Endothelial cell of umbilical vein (primary cell): ENCODE measurements at regions not wholly inside any gene's neighbourhood (a gene's known extent, or its start where the extent isn't known, plus 50 kb on each side); places are given as distances from the start of the nearest gene placed in this dataset.

Experiments
- BruUV-seq: library from RNA; stranded (reverse); fragments of 400-500 nt; replicated peaks from 2 replicates; lab custom pipeline; 2021; lab: Mats Ljungman, UMichigan
- CTCF ChIA-PET: fragments of 300-600, 350-600 bp; sonication (Branson Sonifier 250); formaldehyde crosslinking; loops from one replicate; lab custom pipeline; 2021; ENCODE audit warnings: antibody characterized with exemption, inconsistent platforms; lab: Charles Lee
- POLR2A ChIA-PET: fragments of 300-600, 350-600 bp; sonication (Branson Sonifier 250); formaldehyde crosslinking; loops from one replicate; lab custom pipeline; 2021; ENCODE audit warnings: antibody characterized with exemption, inconsistent platforms; lab: Charles Lee
- DNase-seq: peaks from one replicate; pipeline ENCODE4 v3.0.0-alpha.2; 2011; ENCODE audit warnings: low read depth, low spot score
- FAIRE-seq: peaks from 2 replicates; lab custom pipeline; 2011; peaks lifted over from hg19 to GRCh38; lab: Jason Lieb, UNC
- H2AFZ ChIP-seq: 2 replicates; pipeline ENCODE4 v1.6.0; 2012; ENCODE audit warnings: low read depth, low read length, control low read depth, inconsistent platforms
- H3K27ac ChIP-seq: 2 replicates; pipeline ENCODE4 v1.5.1; 2011; ENCODE audit warnings: low read depth, mild to moderate bottlenecking, control low read depth, low read length, moderate library complexity; ENCODE audit not compliant: insufficient read depth
- H3K27me3 ChIP-seq, 2 experiments: 2 replicates each; pipeline versions ENCODE4 v1.6.0 to v1.6.1; 2011; ENCODE audit warnings: low read length in 2 of 2, mixed read lengths in 1 of 2; ENCODE audit not compliant: control insufficient read depth in 2 of 2, insufficient read depth in 2 of 2
- H3K36me3 ChIP-seq, 2 experiments: 2 replicates in 1 of 2; 3 replicates in 1 of 2; pipeline ENCODE4 v1.5.1; 2011; ENCODE audit warnings: low read length in 2 of 2, mild to moderate bottlenecking in 1 of 2, moderate library complexity in 1 of 2; ENCODE audit not compliant: control insufficient read depth in 2 of 2, insufficient read depth in 2 of 2; ENCODE audit errors: extremely low read depth in 1 of 2
- H3K4me1 ChIP-seq: 3 replicates; pipeline ENCODE4 v1.5.1; 2011; ENCODE audit warnings: mild to moderate bottlenecking, low read length; ENCODE audit not compliant: control insufficient read depth, insufficient read depth; ENCODE audit errors: extremely low read depth
- H3K4me2 ChIP-seq: 2 replicates; pipeline ENCODE4 v1.6.1; 2011; ENCODE audit warnings: low read length, control low read depth, mixed read lengths; ENCODE audit not compliant: insufficient read depth
- H3K4me3 ChIP-seq, 3 experiments: fragments of 200-600 bp in 1 of 3; sonication (generic), shearing (Covaris generic) in 1 of 3; replicated peaks in 1 of 3; 2 replicates each; pipeline ENCODE4 v1.5.1; 2011 to 2016; ENCODE audit warnings: control low read depth in 3 of 3, low read length in 3 of 3, mild to moderate bottlenecking in 2 of 3, inconsistent platforms in 1 of 3, low read depth in 1 of 3, moderate library complexity in 1 of 3; ENCODE audit not compliant: insufficient read depth in 1 of 3
- H3K79me2 ChIP-seq: 2 replicates; pipeline ENCODE4 v1.6.0; 2012; ENCODE audit warnings: low read length, inconsistent platforms; ENCODE audit not compliant: control insufficient read depth, insufficient read depth
- H3K9ac ChIP-seq: replicated peaks from 2 replicates; pipeline ENCODE3; 2011; ENCODE audit warnings: low read length, control low read depth; ENCODE audit not compliant: insufficient read depth; ENCODE audit errors: extremely low read depth
- H3K9me1 ChIP-seq: replicated peaks from 3 replicates; pipeline ENCODE4 v1.6.0; 2011; ENCODE audit warnings: mild to moderate bottlenecking, low read length; ENCODE audit not compliant: control insufficient read depth, insufficient read depth; ENCODE audit errors: extremely low read depth
- H3K9me3 ChIP-seq: replicated peaks from 2 replicates; pipeline ENCODE4 v1.5.1; 2012; ENCODE audit warnings: low read length, inconsistent platforms; ENCODE audit not compliant: control insufficient read depth, insufficient read depth
- H4K20me1 ChIP-seq: replicated peaks from 2 replicates; pipeline ENCODE3; 2011; ENCODE audit warnings: mild to moderate bottlenecking, low read length; ENCODE audit not compliant: control insufficient read depth, insufficient read depth; ENCODE audit errors: extremely low read depth
- EZH2 ChIP-seq: IDR thresholded peaks from 2 replicates; pipeline ENCODE4 v1.6.1; 2012; ENCODE audit warnings: borderline replicate concordance, low read depth, mild to moderate bottlenecking, moderate library complexity, low read length, inconsistent platforms; ENCODE audit not compliant: severe bottlenecking
- FOS ChIP-seq: IDR thresholded peaks from 2 replicates; pipeline ENCODE4 v1.6.1; 2011; ENCODE audit warnings: mild to moderate bottlenecking, low read length, moderate library complexity, borderline replicate concordance; ENCODE audit not compliant: insufficient read depth
- GATA2 ChIP-seq: IDR thresholded peaks from 2 replicates; pipeline ENCODE4 v1.7.0; 2011; ENCODE audit warnings: low read depth, mild to moderate bottlenecking, moderate library complexity, mixed read lengths, low read length; ENCODE audit not compliant: insufficient read length, insufficient read depth
- JUN ChIP-seq: IDR thresholded peaks from 2 replicates; pipeline ENCODE4 v1.6.1; 2011; ENCODE audit warnings: borderline replicate concordance, low read depth; ENCODE audit not compliant: insufficient read length, insufficient read depth
- MYC ChIP-seq: IDR thresholded peaks from one replicate; pipeline ENCODE4 v1.6.1; 2011; ENCODE audit warnings: mild to moderate bottlenecking, low read depth, low read length
- POLR2A ChIP-seq: IDR thresholded peaks from 2 replicates; pipeline ENCODE4 v1.6.1; 2012; ENCODE audit warnings: low read depth, mild to moderate bottlenecking, control low read depth, low read length
- POLR2AphosphoS5 ChIP-seq: IDR thresholded peaks from 2 replicates; pipeline ENCODE4 v1.6.1; 2012; ENCODE audit warnings: low read depth, mild to moderate bottlenecking, control low read depth, low read length, moderate library complexity; ENCODE audit not compliant: insufficient read depth
- dilution Hi-C: fragments of 300-500 bp; cut with MboI; formaldehyde crosslinking; loops from one replicate; pipeline ENCODE4 v1.15.0; 2019; ENCODE audit warnings: low sequenced_read_pairs; ENCODE audit not compliant: extremely low pct_ligation_motif_present
- intact Hi-C: fragments of 100-400 bp; cut with micrococcal nuclease; formaldehyde crosslinking; loops from one replicate; pipeline ENCODE4 v1.10.0; 2022
- TF ChIP-seq, protein P1 (sequence below), 2 donors: IDR thresholded peaks; 1 replicate in 1 of 2; 2 replicates in 1 of 2; pipeline ENCODE4 v1.5.1; 2011; ENCODE audit warnings: low read length in 2 of 2, mild to moderate bottlenecking in 2 of 2, moderate library complexity in 2 of 2, control low read depth in 1 of 2, inconsistent platforms in 1 of 2, low read depth in 1 of 2; ENCODE audit not compliant: insufficient read depth in 1 of 2; ENCODE audit errors: extremely low read depth in 1 of 2
- TF ChIP-seq, protein P2 (sequence below): IDR thresholded peaks from 2 replicates; pipeline ENCODE4 v1.6.1; 2011; ENCODE audit not compliant: insufficient read depth, insufficient read length

DNA sequence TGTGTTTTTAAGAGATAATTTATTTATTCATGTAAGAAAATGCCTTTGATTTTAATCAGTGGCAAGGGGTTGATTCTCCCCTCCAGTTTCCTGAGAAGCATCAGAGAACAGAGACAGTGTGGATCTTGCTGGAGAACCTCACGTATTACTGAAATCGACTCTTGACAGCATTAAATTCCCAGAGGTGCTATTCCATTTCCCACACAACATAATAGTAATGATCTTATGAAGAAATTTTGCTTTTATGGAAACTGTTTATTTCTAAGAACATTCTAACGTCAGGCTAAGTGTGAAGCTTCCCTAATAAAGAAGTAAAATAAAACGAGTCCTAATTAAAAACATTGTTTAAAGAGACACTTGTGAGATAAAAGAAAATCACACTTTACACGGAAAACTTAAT is 293.1 kb upstream of the NRP1 start:
- CTCF ChIA-PET: no interaction called here
- intact Hi-C loops: no loop called here

DNA sequence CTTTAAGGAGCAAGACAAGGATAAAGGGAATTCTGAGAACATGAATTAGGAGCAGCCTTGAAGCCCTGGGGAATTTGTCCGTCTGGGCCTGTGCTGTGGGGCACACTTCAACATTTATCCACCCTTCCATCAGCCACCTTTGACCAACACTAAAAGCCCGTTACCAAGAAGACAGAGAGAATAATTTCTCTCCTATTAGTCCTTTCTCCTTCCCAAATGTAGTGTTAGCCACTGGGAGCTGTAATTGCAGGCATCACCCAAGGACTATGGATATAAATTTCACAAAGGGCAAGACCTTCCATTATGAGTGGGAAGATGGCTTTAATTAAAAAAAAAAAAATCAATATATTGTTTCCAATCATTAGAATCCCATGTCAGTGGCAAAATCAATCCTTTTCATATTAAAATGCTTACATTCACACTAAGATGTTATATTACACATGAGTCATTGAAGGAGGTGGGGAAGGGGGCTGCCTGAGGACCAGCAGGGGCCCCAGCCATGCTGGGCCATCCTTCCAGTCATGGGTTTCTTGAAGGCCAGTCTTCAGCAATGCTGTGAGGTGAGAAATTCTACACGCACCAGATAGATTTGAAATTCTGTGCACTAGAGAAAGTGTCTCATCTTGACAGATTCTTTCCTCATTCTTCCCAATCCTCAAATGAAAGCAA is 292.5 kb upstream of the NRP1 start:
- BruUV-seq: no TSS peak
- Histone ChIP-seq H3K79me2 (no peaks in the 10 kb centered on the region), H3K4me3 (no peak overlapping the region), H3K9me1 (no peaks in the 10 kb centered on the region), H3K9ac (no peak overlapping the region), H2AFZ (no peak overlapping the region), H3K27me3 (peaks cover 17 to 29% of the 10 kb centered on the region in 2 experiments), H3K4me2 (no peak overlapping the region), H3K9me3 (no peaks in the 10 kb centered on the region), H3K4me1 (no peaks in the 10 kb centered on the region), H4K20me1 (no peaks in the 10 kb centered on the region), H3K36me3 (no peaks in the 10 kb centered on the region), H3K27ac (no peak overlapping the region)
- no peak for TF ChIP-seq FOS
- TF ChIP-seq, protein P1, sequence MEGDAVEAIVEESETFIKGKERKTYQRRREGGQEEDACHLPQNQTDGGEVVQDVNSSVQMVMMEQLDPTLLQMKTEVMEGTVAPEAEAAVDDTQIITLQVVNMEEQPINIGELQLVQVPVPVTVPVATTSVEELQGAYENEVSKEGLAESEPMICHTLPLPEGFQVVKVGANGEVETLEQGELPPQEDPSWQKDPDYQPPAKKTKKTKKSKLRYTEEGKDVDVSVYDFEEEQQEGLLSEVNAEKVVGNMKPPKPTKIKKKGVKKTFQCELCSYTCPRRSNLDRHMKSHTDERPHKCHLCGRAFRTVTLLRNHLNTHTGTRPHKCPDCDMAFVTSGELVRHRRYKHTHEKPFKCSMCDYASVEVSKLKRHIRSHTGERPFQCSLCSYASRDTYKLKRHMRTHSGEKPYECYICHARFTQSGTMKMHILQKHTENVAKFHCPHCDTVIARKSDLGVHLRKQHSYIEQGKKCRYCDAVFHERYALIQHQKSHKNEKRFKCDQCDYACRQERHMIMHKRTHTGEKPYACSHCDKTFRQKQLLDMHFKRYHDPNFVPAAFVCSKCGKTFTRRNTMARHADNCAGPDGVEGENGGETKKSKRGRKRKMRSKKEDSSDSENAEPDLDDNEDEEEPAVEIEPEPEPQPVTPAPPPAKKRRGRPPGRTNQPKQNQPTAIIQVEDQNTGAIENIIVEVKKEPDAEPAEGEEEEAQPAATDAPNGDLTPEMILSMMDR (IDR thresholded peaks at IDR 0.05; ENCODE audit: extremely low read depth in 1 of 2, insufficient read depth in 1 of 2, low read depth in 1 of 2, low read length in 2 of 2): no peak
- TF ChIP-seq, protein P2, sequence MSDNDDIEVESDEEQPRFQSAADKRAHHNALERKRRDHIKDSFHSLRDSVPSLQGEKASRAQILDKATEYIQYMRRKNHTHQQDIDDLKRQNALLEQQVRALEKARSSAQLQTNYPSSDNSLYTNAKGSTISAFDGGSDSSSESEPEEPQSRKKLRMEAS: no peak
- TF ChIP-seq POLR2A: no peak
- no peak for TF ChIP-seq POLR2AphosphoS5
- no peak for TF ChIP-seq EZH2
- TF ChIP-seq JUN: no peak
- no peak for TF ChIP-seq GATA2
- no peak for TF ChIP-seq MYC
- ChIA-PET CTCF (no interaction called here), POLR2A (no interaction called here)
- intact Hi-C loops (no loop called here), dilution Hi-C loops (no loop called here)
- DNase-seq: no peak
- FAIRE-seq: no peak

More for the DNA sequence above, 293.1 kb upstream of the NRP1 start:
- Histone ChIP-seq H3K9me3 (no peaks in the 10 kb centered on the region), H3K79me2 (no peaks in the 10 kb centered on the region), H4K20me1 (no peaks in the 10 kb centered on the region), H3K9me1 (no peaks in the 10 kb centered on the region), H3K9ac (no peak overlapping the region), H3K36me3 (no peaks in the 10 kb centered on the region), H3K27me3 (peaks cover 17 to 25% of the 10 kb centered on the region in 2 experiments), H3K4me1 (no peaks in the 10 kb centered on the region), H3K4me3 (no peak overlapping the region), H3K4me2 (no peak overlapping the region), H2AFZ (no peak overlapping the region), H3K27ac (no peak overlapping the region)
- POLR2A ChIA-PET: no interaction called here
- dilution Hi-C loops: no loop called here
- FAIRE-seq (no peak), DNase-seq (no peak)
- BruUV-seq: no TSS peak
- TF ChIP-seq, protein P1 (IDR thresholded peaks at IDR 0.05; ENCODE audit: extremely low read depth in 1 of 2, insufficient read depth in 1 of 2, low read depth in 1 of 2, low read length in 2 of 2): no peak
- TF ChIP-seq, protein P2: no peak
